GM21360 (cell line): ENCODE measurements at regions not wholly inside any gene's neighbourhood (a gene's known extent, or its start where the extent isn't known, plus 50 kb on each side); places are given as distances from the start of the nearest gene placed in this dataset.

ENCODE experiments used
- ATAC-seq: cut with Tn5 transposase; IDR thresholded peaks from one replicate; pipeline ENCODE4 v1.9.1; 2021; ENCODE audit warnings: mild to moderate bottlenecking, moderate library complexity; ENCODE audit not compliant: unreplicated experiment

DNA sequence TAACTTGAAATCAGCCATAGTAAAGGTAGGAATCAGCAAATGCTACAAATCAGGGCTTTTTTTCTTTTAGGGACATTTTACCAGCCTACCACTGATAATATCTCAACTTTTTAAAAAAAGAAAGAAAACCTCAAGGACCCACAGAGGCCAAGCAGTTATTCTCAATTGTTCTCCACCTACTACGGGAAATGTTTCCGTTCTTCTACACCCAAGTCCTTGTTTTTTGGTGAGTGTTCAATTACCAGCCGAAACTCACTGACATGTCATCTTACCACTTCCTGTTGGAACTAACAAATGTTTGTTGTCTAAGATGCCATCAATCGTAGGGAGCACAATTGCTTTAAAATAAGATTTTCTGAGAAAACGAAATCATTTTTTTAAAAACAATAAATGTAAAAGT lies 50.2 kb upstream of the CDK1 start:
- ATAC-seq = no peak

DNA sequence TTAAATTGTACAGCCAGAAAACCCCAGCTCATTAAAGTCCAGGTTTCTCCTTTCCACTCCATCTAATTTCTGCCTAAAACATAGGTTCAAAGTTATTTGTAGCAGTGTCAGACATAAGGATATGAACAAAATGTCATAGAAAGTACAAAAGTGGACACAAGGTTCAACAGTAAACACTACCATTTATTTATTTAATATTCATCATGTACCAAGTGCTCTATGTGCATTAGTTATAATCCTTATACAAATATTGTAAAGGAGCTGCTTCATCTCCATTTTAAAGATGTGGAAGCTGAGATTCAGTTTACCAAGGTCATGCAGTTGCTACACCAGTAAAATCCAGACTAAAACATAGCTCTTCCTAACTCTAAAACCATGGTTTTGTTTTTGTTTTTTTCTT lies 52.0 kb upstream of the CDK1 start:
- ATAC-seq = no peak

DNA sequence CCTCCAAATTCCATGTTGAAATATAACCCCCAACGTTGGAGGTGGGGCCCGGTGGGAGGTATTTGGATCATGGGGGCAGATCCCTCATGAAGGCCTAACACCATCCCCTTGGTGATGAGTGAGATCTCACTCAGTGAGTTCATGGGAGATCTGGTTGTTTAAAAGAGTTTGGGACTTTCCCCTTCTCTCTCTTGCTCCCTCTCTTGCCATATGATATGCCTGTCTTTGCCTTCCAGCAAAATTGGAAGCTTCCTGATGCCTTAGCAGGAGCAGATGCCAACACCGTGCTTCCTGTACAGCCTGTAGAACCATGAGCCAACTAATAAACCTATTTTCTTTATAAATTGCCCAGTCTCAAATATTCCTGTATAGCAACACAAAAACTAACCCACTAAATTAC lies 55.7 kb upstream of the CDK1 start:
- no peak for ATAC-seq

DNA sequence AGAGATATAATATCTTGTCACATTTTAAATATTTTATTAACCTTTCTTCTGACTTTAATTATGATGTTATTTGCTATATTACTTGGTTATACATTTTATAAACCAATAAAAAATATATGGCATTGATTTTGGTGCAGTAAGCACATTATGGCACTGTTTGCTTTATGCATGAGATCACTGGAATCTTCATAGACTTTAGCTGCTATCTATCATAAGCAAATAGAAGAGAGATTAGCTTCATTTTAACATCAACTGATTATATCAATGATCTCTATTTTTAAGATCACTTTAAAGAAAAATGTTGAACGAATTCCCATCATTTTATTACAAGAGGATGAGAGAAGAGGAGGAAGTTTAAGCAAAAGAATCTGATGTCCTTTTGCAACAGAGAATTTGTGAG lies 58.6 kb upstream of the CDK1 start:
- no peak for ATAC-seq

GRCh38 chr10:60718886-60719285 lies 59.4 kb upstream of the CDK1 start:
- ATAC-seq = no peak

DNA sequence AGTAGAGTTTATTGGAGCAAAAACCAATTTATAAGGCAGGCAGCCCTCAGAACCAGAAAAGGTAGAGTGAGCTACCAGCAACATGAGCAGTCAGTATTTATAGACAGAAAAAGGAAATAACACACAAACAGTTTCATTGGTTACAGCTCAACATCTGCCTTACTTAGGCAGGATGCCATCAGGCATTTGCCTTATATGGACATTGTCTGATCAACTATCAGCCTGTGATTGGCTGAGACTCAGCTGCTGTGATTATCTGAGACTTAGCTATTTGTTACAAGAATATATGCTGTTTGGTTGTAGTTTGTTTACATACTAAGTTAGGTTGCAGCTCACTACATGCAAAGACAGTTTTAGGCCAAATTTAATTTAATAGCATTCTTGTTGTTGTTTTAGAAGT lies 60.4 kb upstream of the CDK1 start:
- ATAC-seq = peak; percentile 91

DNA sequence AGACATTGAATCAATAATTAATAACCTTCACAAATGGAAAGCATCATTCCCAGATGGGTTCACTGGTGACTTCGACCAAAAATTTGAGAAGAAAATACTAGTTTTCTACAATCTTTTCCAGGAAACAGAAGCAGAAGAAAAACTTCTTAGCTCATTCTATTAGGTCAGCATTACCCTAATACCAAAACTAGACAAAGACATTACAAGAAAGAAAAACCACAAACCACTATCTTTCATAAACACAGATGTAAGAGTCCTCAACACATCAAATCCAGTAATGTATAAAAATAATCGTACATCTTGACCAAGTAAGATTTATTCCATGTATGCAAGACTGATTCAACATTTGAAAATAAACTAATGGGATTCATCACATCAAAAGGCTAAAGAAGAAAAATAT lies 64.0 kb upstream of the CDK1 start:
- no peak for ATAC-seq

GRCh38 chr10:60711496-60711895 lies 66.8 kb upstream of the CDK1 start:
- ATAC-seq = no peak

DNA sequence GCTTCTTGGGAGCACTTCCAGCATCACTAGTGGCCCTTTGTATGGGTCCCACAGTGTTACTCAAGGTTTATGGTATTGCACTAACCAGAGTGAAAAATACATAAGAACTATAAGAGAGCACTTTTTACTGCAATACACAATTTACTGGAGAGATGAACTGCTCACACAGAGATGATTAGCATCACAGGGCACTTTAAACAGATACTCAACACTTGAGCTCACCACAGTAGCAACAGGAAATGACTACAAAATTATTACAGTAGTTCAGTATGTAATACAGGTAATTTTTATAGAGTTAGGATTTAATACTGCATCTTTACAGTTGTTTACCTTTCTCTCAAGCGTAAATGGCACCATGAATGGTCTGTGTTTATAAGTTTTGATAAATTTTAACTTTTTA lies 68.2 kb upstream of the CDK1 start:
- ATAC-seq = no peak

DNA sequence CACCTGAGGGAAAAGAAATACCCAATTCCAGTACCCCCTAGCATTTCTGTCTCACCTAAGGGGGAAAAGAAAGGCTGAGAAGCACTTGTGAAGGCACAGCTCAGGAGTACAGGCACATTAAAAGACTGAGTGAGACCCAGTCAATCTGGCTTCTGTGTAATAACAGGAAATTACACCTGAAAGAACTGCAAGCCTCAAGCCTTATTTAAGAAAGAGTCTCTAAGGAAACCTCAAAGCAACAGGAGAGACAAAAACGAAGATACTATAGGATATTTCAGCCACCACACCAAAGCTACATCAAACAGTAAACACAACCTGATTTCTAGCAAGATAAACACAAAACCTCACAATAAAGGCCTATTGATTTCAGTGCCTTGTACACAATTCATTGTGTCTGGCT lies 69.6 kb upstream of the CDK1 start:
- ATAC-seq = no peak

- no peak for ATAC-seq
Measured at GRCh38 chr10:60707841-60708240, 70.4 kb upstream of the CDK1 start.

GRCh38 chr10:60706146-60706545 lies 72.1 kb upstream of the CDK1 start:
- ATAC-seq = no peak

DNA sequence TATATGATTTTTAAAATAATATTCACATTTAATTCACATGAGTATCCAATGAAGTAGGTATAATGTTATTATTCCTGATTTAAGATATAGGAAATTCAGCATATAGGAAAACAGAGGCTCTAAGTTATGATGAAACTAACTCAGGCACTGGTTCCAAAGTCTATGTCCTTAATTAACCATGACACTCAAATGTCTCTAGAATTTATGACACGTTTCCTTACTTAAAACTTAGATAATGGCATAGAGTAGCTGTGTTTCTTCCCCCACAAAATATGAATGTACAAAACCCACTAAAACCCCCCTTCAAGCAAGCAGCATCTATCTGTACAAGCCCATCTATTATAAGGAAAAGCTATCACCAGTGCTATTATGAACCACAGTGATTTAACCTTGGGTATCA lies 72.9 kb upstream of the CDK1 start:
- ATAC-seq = no peak

GRCh38 chr10:60704471-60704870 lies 73.8 kb upstream of the CDK1 start:
- ATAC-seq = no peak

DNA sequence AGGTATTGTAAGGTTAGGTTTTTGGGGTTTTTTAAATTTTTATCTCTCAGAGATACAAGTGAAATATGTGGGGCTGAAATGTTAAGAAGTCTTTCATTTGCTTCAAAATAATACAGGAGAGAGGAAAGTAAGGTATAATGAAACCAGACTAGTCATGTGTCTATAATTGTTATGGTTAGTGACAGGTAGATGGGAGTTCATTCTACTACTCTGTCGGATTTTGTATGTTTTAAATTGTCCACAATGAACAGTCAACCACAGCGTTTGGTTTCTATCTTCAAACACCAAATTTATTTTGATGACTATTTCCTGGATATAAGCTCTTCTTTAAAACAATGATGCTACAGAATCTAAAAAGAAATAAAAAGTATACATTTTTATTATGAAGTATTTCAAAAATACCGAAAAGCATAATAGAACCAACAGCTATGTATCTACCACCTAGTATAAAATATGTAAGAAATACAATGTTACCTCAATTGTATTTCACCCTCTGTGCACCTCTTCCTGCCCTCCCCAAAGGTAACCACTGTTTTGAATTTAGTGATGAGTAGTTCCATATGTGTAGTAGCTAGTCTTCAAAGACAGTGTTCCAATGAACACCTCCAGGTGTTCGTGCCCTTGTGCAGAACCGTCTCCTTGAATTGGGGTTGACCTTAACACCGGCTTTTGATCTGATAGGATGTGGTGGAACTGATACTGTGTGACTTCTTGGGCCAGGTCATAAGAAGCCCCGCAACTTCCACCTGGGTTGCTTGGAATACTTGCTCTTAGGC lies 74.8 kb upstream of the CDK1 start:
- no peak for ATAC-seq

DNA sequence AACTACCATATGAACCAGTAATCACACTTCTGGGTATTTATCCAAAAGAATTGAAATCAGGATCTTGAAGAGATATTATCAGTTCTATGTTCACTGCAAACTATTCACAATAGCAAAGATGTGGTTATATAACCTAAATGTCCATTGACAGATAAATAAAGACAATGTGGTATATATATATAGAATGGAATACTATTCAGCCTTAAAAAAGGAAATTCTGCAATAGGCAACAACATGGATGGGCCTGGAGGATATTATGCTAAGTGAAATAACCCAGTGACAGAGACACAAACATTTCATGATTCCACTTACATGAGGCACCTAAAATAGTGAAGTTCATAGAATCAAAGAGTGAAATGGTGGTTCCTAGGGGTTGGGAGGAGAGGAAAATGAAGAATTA lies 90.6 kb upstream of the CDK1 start:
- no peak for ATAC-seq

DNA sequence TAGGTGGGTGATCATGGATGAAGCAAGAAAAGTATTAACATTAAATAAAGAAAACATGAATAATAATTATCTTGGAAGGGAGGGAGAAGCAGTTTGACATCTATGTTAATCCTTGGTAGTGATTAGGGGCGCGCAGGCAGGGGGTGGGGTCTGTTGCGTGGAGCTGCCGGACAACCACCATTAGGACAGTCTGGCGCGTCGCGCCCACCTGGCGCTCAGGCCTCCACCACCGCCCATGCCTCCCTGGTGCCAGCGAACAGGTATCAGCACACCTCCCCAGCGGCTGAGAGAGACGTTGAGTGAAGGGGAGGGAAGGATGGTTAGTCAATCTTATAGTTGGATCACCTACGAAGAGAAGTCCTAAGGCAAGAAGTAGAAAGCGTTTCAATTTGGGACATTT lies 94.2 kb upstream of the CDK1 start:
- no peak for ATAC-seq

GRCh38 chr10:60681103-60681502 lies 97.2 kb upstream of the CDK1 start:
- no peak for ATAC-seq

DNA sequence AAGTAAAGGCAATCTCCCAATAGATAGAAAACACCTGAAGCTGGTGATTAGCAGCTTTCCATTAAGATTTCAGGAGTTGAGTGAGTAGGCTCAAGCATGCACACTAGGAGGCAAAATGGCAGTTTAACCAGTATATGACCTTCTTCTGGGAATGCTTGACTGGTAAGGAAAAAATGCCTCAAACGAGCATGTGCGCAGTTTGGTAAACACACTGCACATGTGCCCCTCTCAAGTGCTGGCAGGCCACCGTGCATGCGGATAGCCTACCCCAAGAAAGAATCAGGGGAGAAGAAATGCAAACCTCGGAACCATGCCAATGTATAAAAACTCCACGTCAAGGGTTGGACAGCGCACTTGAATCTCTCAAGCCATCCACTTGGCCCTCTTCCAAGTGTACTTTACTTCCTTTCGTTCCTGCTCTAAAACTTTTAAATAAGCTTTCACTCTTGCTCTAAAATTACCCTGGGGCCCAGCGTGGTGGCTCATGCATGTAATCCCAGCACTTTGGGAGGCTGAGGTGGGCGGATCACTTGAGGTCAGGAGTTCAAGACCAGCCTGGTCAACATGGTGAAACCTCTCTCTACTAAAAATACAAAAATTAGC lies 98.8 kb upstream of the CDK1 start:
- ATAC-seq = no peak

GRCh38 chr10:60678978-60679377 lies 99.3 kb upstream of the CDK1 start:
- ATAC-seq = no peak

GRCh38 chr10:60677531-60678129 lies 100.6 kb upstream of the CDK1 start:
- ATAC-seq = no peak

DNA sequence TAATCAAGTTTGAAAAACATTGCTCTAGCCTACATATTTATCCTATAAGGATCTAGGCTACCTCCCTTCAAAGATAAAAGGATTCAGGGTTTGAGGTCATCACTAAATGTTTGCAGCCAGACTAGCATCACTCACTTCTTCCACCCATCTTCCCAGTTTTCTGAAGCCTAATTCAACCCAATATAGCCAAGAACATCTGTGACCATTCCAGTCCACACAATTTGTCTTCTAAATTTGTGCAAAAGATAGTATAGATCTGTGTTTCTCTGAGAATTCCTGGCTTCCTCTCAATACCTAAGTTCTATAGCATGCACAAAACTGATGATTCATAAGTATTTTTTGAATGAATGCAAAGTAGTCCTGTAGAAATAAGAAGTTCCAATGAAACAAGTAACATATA lies 103.0 kb upstream of the CDK1 start:
- ATAC-seq = no peak

DNA sequence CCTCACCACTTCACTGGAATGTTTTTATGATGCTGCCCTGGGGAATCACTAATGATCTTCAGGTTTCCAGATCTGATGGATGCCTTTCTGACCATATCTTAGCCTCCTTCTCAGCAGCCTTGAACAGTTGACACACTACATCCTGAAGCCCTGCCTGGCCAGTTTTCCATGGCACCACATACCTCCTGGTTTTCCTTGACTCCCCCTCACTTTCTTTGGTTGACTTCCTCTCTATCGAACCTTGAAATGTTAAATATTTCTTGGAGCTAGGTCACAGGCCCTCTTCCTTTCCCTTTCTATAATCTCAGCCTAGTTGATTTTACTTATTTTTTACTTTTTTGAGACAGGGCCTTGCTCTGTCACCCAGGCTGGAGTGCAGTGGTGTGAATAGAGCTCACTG lies 108.8 kb upstream of the CDK1 start:
- ATAC-seq = no peak
